Subcutaneous abdominal adipose tissue (tissue), 5 donors: ENCODE measurements at regions not wholly inside any gene's neighbourhood (a gene's known extent, or its start where the extent isn't known, plus 50 kb on each side); places are given as distances from the start of the nearest gene placed in this dataset.

Source experiments
- H3K27ac ChIP-seq: one replicate; pipeline ENCODE4 v1.7.0; 2013; ENCODE audit warnings: low read depth, mild to moderate bottlenecking, inconsistent platforms, low read length, moderate library complexity
- H3K27me3 ChIP-seq, 5 donors: one replicate each; pipeline ENCODE4 v1.7.0; 2013; ENCODE audit warnings: low read length in 5 of 5, inconsistent platforms in 1 of 5; ENCODE audit not compliant: control insufficient read depth in 5 of 5, insufficient read depth in 4 of 5
- H3K36me3 ChIP-seq, 5 donors: one replicate each; pipeline ENCODE4 v1.7.0; 2013; ENCODE audit warnings: low read length in 5 of 5; ENCODE audit not compliant: control insufficient read depth in 5 of 5, insufficient read depth in 5 of 5
- H3K4me1 ChIP-seq, 5 donors: one replicate each; pipeline ENCODE4 v1.7.0; 2013; ENCODE audit warnings: low read length in 5 of 5, mild to moderate bottlenecking in 3 of 5, moderate library complexity in 1 of 5; ENCODE audit not compliant: control insufficient read depth in 5 of 5, insufficient read depth in 5 of 5
- H3K4me3 ChIP-seq, 5 donors: one replicate each; pipeline ENCODE4 v1.7.0; 2013; ENCODE audit warnings: low read length in 5 of 5, low read depth in 1 of 5
- H3K9ac ChIP-seq, 5 donors: one replicate each; pipeline ENCODE4 v1.7.0; 2013; ENCODE audit warnings: low read length in 5 of 5, mild to moderate bottlenecking in 4 of 5, moderate library complexity in 3 of 5
- H3K9me3 ChIP-seq, 5 donors: one replicate each; pipeline ENCODE4 v1.7.0; 2013; ENCODE audit warnings: low read length in 5 of 5; ENCODE audit not compliant: control insufficient read depth in 5 of 5
- donor health status: healthy.
- donor health status: healthy.
- donor health status: healthy.
- donor health status: healthy.
- donor health status: healthy.

DNA sequence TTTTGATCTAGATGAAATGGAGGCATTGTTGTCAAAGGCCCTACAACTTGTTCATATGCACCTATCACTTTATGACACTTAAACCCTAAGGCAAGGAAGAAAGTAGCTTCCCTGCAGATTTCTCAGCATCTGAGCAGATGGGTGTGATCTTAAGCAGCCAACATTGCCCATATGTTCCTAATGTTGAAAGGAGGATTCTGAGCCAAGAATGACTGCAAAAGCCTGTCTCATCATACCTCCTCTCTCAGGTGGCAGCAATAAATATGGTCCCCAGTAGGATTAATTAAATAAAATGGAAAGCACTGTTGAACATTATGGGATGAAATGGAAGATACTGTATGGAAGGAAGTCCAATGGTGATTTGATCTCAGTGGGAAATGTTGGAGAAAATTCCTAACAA, 538.1 kb upstream of the MAN1A1 start:
- H3K27ac ChIP-seq: no peak overlapping the region

DNA sequence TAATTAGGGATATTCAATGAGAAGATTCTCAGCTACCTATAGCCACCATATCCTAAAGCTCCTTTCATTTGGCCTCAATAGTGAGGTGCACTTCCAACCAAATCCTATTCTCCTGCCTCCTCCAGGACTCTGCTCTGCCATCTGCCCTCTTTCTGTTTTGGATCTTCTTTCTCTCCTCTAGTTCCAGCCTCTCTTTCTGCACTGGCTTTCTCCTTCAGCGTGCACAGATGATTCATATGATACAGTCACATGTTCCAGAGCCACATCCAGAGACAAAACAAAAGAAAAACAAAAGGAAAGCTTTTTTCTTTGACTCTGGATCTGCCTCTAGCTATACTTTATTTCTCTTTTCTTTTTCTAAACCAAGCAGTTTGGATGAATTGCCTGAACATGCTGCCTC, 531.9 kb upstream of the MAN1A1 start:
- H3K27ac ChIP-seq: no peak overlapping the region
- no peaks in the 10 kb centered on the region for H3K36me3 ChIP-seq
- H3K4me1 ChIP-seq: no peaks in the 10 kb centered on the region
- H3K4me3 ChIP-seq: no peak overlapping the region
- no peaks in the 10 kb centered on the region for H3K27me3 ChIP-seq
- H3K9ac ChIP-seq: no peak overlapping the region
- H3K9me3 ChIP-seq: peaks cover 0 to 5% (median 4%) of the 10 kb centered on the region in 5 donors

More for the DNA sequence above, 538.1 kb upstream of the MAN1A1 start:
- no peaks in the 10 kb centered on the region for H3K27me3 ChIP-seq
- no peaks in the 10 kb centered on the region for H3K36me3 ChIP-seq
- H3K9ac ChIP-seq: no peak overlapping the region
- H3K9me3 ChIP-seq: peaks cover 0 to 5% (median 4%) of the 10 kb centered on the region in 5 donors
- H3K4me3 ChIP-seq: no peak overlapping the region
- no peaks in the 10 kb centered on the region for H3K4me1 ChIP-seq

DNA sequence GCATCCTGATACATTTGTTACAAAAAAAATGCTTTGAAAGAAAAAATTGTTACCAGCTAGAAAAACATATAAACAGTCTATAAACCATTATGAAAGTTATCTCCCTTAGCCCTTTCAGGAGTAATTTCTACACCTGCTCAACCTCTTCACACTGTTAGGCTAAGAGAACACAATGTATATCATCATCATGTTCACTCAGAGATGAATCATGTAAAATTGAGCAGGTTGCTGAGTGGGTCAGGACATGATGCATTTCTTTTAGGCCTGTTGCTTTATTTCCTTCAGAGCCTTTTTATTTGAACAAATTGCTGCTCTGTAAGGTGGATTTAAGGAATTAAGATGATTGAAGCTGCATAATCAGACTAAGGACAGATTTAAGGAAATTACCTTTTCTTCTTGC, 531.3 kb upstream of the MAN1A1 start:
- H3K36me3 ChIP-seq: no peaks in the 10 kb centered on the region
- no peak overlapping the region for H3K9ac ChIP-seq
- peaks cover 0 to 5% (median 4%) of the 10 kb centered on the region in 5 donors for H3K9me3 ChIP-seq
- no peaks in the 10 kb centered on the region for H3K27me3 ChIP-seq
- H3K4me1 ChIP-seq: no peaks in the 10 kb centered on the region
- no peak overlapping the region for H3K4me3 ChIP-seq
- no peak overlapping the region for H3K27ac ChIP-seq

DNA sequence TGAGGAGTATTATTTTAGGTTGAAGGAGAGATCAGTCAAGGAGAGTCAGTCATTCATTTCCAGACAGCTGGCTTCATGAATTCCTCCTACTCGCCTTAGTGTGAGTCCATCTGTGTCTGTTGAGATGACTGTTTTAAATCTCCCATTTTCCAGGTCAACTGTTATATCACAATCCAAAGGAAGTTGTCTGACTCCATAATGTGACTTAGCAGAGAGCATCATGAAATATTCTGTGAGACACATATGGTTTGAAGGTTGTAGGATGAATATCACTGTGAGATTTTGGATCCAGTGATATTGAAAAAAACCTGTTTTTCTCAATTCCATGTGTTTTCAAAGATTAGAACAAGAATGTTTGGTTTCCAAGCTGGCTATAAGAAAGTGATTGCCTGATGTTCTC, 530.2 kb upstream of the MAN1A1 start:
- no peaks in the 10 kb centered on the region for H3K27me3 ChIP-seq
- no peaks in the 10 kb centered on the region for H3K4me1 ChIP-seq
- H3K9me3 ChIP-seq: peaks cover 0 to 5% (median 4%) of the 10 kb centered on the region in 5 donors
- no peak overlapping the region for H3K27ac ChIP-seq
- H3K36me3 ChIP-seq: no peaks in the 10 kb centered on the region
- H3K9ac ChIP-seq: no peak overlapping the region
- H3K4me3 ChIP-seq: no peak overlapping the region

DNA sequence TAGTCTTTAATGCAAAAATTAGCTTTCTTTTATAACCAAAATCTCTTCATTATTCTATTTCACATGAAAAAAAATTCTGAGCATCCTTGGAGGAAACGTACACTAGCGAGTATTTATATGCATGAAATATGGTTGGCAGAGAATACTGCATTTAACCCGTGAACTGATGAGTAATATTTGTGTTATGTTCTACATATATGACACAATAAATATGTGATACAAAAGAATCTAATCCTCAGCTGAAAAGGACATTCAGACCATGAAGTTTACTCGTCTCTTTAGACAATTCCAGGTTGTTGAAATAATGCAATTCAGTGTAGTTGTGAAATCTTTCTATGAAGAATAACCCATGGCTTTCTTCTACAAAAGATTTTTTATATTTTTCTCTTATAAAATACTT, 524.8 kb upstream of the MAN1A1 start:
- Histone ChIP-seq H3K4me3 (no peak overlapping the region), H3K27me3 (no peaks in the 10 kb centered on the region), H3K27ac (no peak overlapping the region), H3K9ac (no peak overlapping the region), H3K36me3 (no peaks in the 10 kb centered on the region), H3K4me1 (no peaks in the 10 kb centered on the region), H3K9me3 (no peaks in the 10 kb centered on the region)

DNA sequence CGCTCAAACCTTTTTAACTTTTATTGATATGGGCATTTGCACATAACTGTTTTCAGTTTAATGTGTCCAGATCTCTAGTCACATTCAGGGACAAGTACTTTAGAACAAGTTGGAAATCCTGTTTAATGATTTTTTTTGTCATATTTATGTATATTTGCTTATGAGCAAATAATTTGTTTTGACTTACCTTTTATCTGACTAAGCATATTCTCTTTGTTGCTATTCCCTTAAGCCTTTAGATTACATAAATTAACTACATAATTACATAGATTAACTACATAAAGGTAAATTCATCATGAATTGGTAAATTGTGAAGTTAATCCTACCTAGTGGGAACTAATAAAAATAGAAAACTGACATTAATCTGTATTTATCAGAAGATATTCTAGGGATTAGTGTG, 523.5 kb upstream of the MAN1A1 start:
- Histone ChIP-seq H3K36me3 (no peaks in the 10 kb centered on the region), H3K4me3 (no peak overlapping the region), H3K27me3 (no peaks in the 10 kb centered on the region), H3K4me1 (no peaks in the 10 kb centered on the region), H3K9me3 (no peaks in the 10 kb centered on the region), H3K27ac (no peak overlapping the region), H3K9ac (no peak overlapping the region)

DNA sequence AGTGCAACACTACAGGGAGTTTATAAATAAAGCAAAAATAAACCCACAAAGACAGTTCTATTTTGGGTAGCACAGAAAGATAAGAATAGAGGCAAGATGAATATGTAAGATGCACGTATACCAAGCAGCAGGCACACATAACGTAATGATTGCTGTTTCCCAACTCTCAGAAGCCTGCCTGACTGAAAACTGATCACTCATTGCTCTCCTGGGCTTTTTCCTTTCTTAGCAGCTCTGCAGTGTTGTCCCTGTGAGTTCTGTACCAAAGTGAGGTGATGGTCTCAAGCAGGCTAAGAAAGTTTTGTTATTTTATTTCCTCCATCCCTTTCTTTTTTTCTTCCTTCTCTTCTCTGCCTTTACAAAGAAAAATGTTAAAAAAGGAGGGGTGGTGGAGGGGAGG, 522.0 kb upstream of the MAN1A1 start:
- no peak overlapping the region for H3K9ac ChIP-seq
- no peaks in the 10 kb centered on the region for H3K27me3 ChIP-seq
- H3K36me3 ChIP-seq: no peaks in the 10 kb centered on the region
- H3K4me3 ChIP-seq: no peak overlapping the region
- H3K27ac ChIP-seq: no peak overlapping the region
- H3K4me1 ChIP-seq: no peaks in the 10 kb centered on the region
- H3K9me3 ChIP-seq: peaks cover 0 to 5% (median 2%) of the 10 kb centered on the region in 5 donors

DNA sequence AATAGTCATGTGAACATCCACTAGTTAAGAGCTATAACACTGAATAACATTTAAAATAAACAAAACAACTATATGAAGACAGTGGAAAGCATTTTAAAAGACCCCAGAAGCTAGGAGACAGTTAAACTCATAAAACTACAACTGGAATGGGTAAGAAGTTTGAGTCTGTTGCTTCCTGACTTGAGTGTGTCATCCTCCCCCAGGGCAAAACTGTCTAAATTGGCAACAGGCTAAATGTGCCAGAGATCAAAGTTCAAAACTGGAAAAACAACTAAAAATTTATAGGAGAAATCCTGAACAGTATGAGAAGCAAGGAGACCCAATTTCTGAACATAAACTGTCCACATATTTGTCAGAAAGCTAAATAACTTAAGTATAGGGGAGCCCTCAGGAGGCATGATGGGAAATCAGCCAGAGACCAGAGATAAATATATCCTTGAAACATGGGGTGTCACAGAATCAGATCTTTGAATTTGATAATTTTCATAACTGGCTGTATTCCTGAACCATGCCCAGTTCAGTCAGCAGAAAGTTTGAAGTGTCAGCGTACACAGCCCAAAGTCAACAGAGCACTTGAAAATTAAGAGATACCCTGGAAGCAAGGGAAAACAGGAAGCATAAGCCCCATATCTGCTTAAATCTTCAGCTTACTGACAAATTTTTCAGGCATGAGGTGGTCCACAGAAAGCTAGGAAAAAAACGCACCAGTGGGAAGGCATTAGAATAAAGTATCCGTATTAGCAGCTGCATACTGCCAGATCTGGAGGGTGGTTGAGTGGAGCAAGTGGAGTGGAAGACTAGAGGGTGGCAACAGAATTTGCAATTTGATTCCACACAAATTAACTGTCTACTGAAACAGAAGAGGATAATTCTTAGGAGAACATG, 516.1 kb upstream of the MAN1A1 start:
- H3K36me3 ChIP-seq: no peaks in the 10 kb centered on the region
- no peak overlapping the region for H3K9ac ChIP-seq
- peaks cover 2 to 11% (median 6%) of the 10 kb centered on the region in 5 donors for H3K9me3 ChIP-seq
- H3K4me3 ChIP-seq: no peak overlapping the region
- H3K27ac ChIP-seq: no peak overlapping the region
- no peaks in the 10 kb centered on the region for H3K27me3 ChIP-seq
- H3K4me1 ChIP-seq: no peaks in the 10 kb centered on the region

DNA sequence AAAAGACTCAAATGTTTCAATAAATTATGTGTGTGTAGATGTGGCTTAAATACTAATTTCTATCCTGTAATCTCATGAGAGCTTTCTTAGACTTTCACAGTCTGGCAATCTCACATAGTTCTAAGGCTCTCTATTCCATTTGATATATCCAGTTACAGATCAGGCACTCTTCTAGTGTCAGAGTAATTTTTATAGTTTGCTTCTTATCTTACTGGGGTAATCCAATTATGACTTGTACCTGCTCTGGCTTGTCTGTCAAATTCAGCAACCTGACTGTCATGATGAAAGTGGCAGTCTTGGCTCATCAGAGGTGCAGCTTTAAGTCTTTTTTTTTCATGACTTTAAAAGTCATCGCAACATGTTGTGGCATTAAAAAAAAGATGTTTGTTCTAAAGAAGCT, 513.2 kb upstream of the MAN1A1 start:
- no peaks in the 10 kb centered on the region for H3K27me3 ChIP-seq
- H3K4me1 ChIP-seq: no peaks in the 10 kb centered on the region

DNA sequence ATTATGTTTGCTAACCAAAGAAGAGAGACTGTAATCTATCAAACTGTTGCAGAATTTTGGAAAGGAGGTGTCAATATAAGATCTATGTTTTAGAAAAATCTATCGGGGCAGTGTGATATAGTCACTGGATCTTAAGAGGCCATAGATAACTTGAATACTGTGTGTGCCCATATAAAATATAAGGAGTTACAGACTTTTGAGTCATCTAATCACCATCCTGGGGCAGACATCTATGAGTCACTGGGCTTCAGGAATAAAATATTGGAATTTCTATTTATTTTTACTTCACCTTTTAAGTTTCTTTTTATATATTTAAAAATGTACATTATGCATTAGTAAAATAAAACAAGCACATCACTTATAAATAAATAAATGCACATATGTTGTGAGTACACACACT, 509.3 kb upstream of the MAN1A1 start:
- Histone ChIP-seq H3K36me3 (no peaks in the 10 kb centered on the region), H3K4me3 (no peak overlapping the region), H3K27me3 (no peaks in the 10 kb centered on the region), H3K27ac (no peak overlapping the region), H3K9ac (no peak overlapping the region), H3K9me3 (no peaks in the 10 kb centered on the region), H3K4me1 (peaks cover 0 to 2% (median 0%) of the 10 kb centered on the region in 5 donors)

More for the DNA sequence above, 513.2 kb upstream of the MAN1A1 start:
- peaks cover 2 to 10% (median 6%) of the 10 kb centered on the region in 5 donors for H3K9me3 ChIP-seq
- no peaks in the 10 kb centered on the region for H3K36me3 ChIP-seq
- no peak overlapping the region for H3K27ac ChIP-seq
- H3K9ac ChIP-seq: no peak overlapping the region
- H3K4me3 ChIP-seq: no peak overlapping the region
